OCI-LY7 (cell line): ENCODE measurements at regions not wholly inside any gene's neighbourhood (a gene's known extent, or its start where the extent isn't known, plus 50 kb on each side); places are given as distances from the start of the nearest gene placed in this dataset.

Source experiments
- BruUV-seq: library from RNA; stranded (reverse); fragments of 400-500 nt; replicated peaks from 2 replicates; lab custom pipeline; 2021; lab: Mats Ljungman, UMichigan
- CTCF ChIA-PET: fragments of 300-600 bp; sonication (Branson Sonifier 250); formaldehyde crosslinking; loops from one replicate; lab custom pipeline; 2022; ENCODE audit warnings: antibody characterized with exemption; ENCODE audit not compliant: unreplicated experiment; lab: Charles Lee
- POLR2A ChIA-PET: fragments of 300-600 bp; sonication (Branson Sonifier 250); formaldehyde crosslinking; loops from one replicate; lab custom pipeline; 2022; ENCODE audit warnings: antibody characterized with exemption; lab: Charles Lee
- DNase-seq: peaks from one replicate; pipeline ENCODE4 v3.0.0-alpha.2; 2015; ENCODE audit warnings: low spot score
- H2AFZ ChIP-seq: fragments of 200-600 bp; sonication (generic), shearing (Covaris generic); 2 replicates; pipeline ENCODE4 v1.6.1; 2014; ENCODE audit warnings: mild to moderate bottlenecking, antibody characterized with exemption, low read length, moderate library complexity
- H3K27ac ChIP-seq: fragments of 200-600 bp; sonication (generic); 2 replicates; pipeline ENCODE4 v1.5.1; 2014; ENCODE audit warnings: mixed run types, low read depth, mild to moderate bottlenecking, moderate library complexity, low read length, inconsistent platforms; ENCODE audit not compliant: poor library complexity, severe bottlenecking
- H3K36me3 ChIP-seq: fragments of 200-600 bp; sonication (generic); 2 replicates; pipeline ENCODE4 v1.6.1; 2014; ENCODE audit warnings: mild to moderate bottlenecking, antibody characterized with exemption, low read length, moderate library complexity, mixed read lengths; ENCODE audit not compliant: insufficient read depth
- H3K4me1 ChIP-seq: fragments of 200-600 bp; sonication (generic); 2 replicates; pipeline ENCODE4 v1.5.1; 2014; ENCODE audit warnings: mild to moderate bottlenecking, low read length; ENCODE audit not compliant: insufficient read depth, poor library complexity, severe bottlenecking
- H3K4me2 ChIP-seq: fragments of 200-600 bp; sonication (generic); 2 replicates; pipeline ENCODE4 v1.6.1; 2014; ENCODE audit warnings: mild to moderate bottlenecking, low read length
- H3K4me3 ChIP-seq: fragments of 200-600 bp; sonication (generic); 2 replicates; pipeline ENCODE4 v1.5.1; 2014; ENCODE audit warnings: mild to moderate bottlenecking, low read depth, low read length; ENCODE audit not compliant: poor library complexity, severe bottlenecking
- H3K79me2 ChIP-seq: fragments of 200-600 bp; sonication (generic); 2 replicates; pipeline ENCODE4 v1.6.1; 2016; ENCODE audit warnings: low read depth, mild to moderate bottlenecking, low read length, moderate library complexity, mixed read lengths; ENCODE audit not compliant: insufficient read depth
- H3K9me2 ChIP-seq: fragments of 200-600 bp; sonication (generic); 2 replicates; pipeline ENCODE4 v1.6.1; 2016; ENCODE audit warnings: mild to moderate bottlenecking, low read length, mixed read lengths; ENCODE audit not compliant: insufficient read depth
- H3K9me3 ChIP-seq: fragments of 200-600 bp; sonication (generic); 2 replicates; pipeline ENCODE4 v1.6.1; 2014; ENCODE audit warnings: mild to moderate bottlenecking, mixed run types, low read length, mixed read lengths
- H4K20me1 ChIP-seq: fragments of 200-600 bp; sonication (generic); 2 replicates; pipeline ENCODE4 v1.6.1; 2014; ENCODE audit warnings: mild to moderate bottlenecking, antibody characterized with exemption, low read length, moderate library complexity, mixed read lengths; ENCODE audit not compliant: insufficient read depth
- CTCF ChIP-seq: fragments of 200-600 bp; sonication (generic); conservative IDR thresholded peaks from 2 replicates; pipeline ENCODE4 v1.5.1; 2014; ENCODE audit warnings: mild to moderate bottlenecking, antibody characterized with exemption, low read length, moderate library complexity, mixed read lengths
- EZH2phosphoT487 ChIP-seq: fragments of 200-600 bp; sonication (generic); IDR thresholded peaks from 2 replicates; pipeline ENCODE4 v1.6.1; 2018; ENCODE audit warnings: low read depth, borderline replicate concordance, mild to moderate bottlenecking, mixed run types, antibody characterized with exemption, low read length, moderate library complexity, mixed read lengths
- intact Hi-C: fragments of 100-400 bp; cut with micrococcal nuclease; formaldehyde crosslinking; loops from one replicate; pipeline ENCODE4 v1.10.0; 2022; ENCODE audit not compliant: unreplicated experiment

- TF ChIP-seq CTCF, result no peak
- TF ChIP-seq EZH2phosphoT487, result no peak
- no peak overlapping the region for H3K4me2 ChIP-seq
- CTCF ChIA-PET, result no interaction called here
- H2AFZ ChIP-seq, result no peak overlapping the region
- H4K20me1 ChIP-seq, result no peaks in the 10 kb centered on the region
- no peaks in the 10 kb centered on the region for H3K79me2 ChIP-seq
- intact Hi-C loops, result no loop called here
- H3K4me3 ChIP-seq, result no peak overlapping the region
- no peaks in the 10 kb centered on the region for H3K36me3 ChIP-seq
- H3K9me2 ChIP-seq, result no peaks in the 10 kb centered on the region
- H3K27ac ChIP-seq, result no peak overlapping the region
- POLR2A ChIA-PET, result no interaction called here
- no TSS peak for BruUV-seq
- no peak for DNase-seq
- no peaks in the 10 kb centered on the region for H3K9me3 ChIP-seq
- no peaks in the 10 kb centered on the region for H3K4me1 ChIP-seq
Measured at GRCh38 chr15:35304389-35304788, 219.3 kb upstream of the NANOGP8 start.

GRCh38 chr15:35302334-35302733 is 217.2 kb upstream of the NANOGP8 start:
- TF ChIP-seq EZH2phosphoT487 (no peak), CTCF (no peak)
- Histone ChIP-seq H2AFZ (no peak overlapping the region), H3K4me2 (no peak overlapping the region), H3K4me3 (no peak overlapping the region), H3K9me2 (no peaks in the 10 kb centered on the region), H3K27ac (no peak overlapping the region), H4K20me1 (no peaks in the 10 kb centered on the region), H3K9me3 (no peaks in the 10 kb centered on the region), H3K36me3 (no peaks in the 10 kb centered on the region), H3K79me2 (no peaks in the 10 kb centered on the region), H3K4me1 (no peaks in the 10 kb centered on the region)
- intact Hi-C loops, result no loop called here
- no peak for DNase-seq
- ChIA-PET POLR2A (no interaction called here), CTCF (no interaction called here)
- no TSS peak for BruUV-seq

- H2AFZ ChIP-seq, result no peak overlapping the region
- no peak overlapping the region for H3K4me2 ChIP-seq
- H4K20me1 ChIP-seq, result no peaks in the 10 kb centered on the region
- no peaks in the 10 kb centered on the region for H3K36me3 ChIP-seq
- DNase-seq, result no peak
- no peak overlapping the region for H3K4me3 ChIP-seq
- no peaks in the 10 kb centered on the region for H3K9me3 ChIP-seq
- no TSS peak for BruUV-seq
- no peaks in the 10 kb centered on the region for H3K9me2 ChIP-seq
- ChIA-PET CTCF (no interaction called here), POLR2A (interaction anchor here (0.7 kb wide), 1 partner anchor 242 kb away, joined by 3 read pairs; no protein-coding TSS in a partner anchor)
- intact Hi-C loops, result no loop called here
- no peak for TF ChIP-seq EZH2phosphoT487
- no peak for TF ChIP-seq CTCF
- H3K4me1 ChIP-seq, result no peaks in the 10 kb centered on the region
- H3K79me2 ChIP-seq, result no peaks in the 10 kb centered on the region
- no peak overlapping the region for H3K27ac ChIP-seq
Measured at GRCh38 chr15:35301088-35301487, 216.0 kb upstream of the NANOGP8 start.
